Stimulated activated CD8-positive, alpha-beta memory T cell treated with anti-CD3 and anti-CD28 coated beads, Interleukin-12 subunit alpha, Interleukin-12 subunit beta, amount 100 ng/mL, for 24 hours (primary cell): ENCODE measurements at regions not wholly inside any gene's neighbourhood (a gene's known extent, or its start where the extent isn't known, plus 50 kb on each side); places are given as distances from the start of the nearest gene placed in this dataset.
"Not testable (repeated sequence)": the region's sequence is repeated elsewhere in the genome, so short reads cannot be mapped to it uniquely, and the experiment has no call there.

Experiments
- DNase-seq: peaks from one replicate; pipeline ENCODE4 v3.0.0-alpha.2; 2020; ENCODE audit errors: extremely low read depth

- no peak for DNase-seq
Measured at GRCh38 chr1:88538222-88538899, 145.7 kb upstream of the PKN2 start.

- DNase-seq, result no peak
Measured at GRCh38 chr1:88540255-88540654, 143.8 kb upstream of the PKN2 start.

GRCh38 chr1:88541596-88541995 is 142.5 kb upstream of the PKN2 start:
- DNase-seq, result no peak

GRCh38 chr1:88544195-88544594 is 139.9 kb upstream of the PKN2 start:
- DNase-seq, result no peak

- DNase-seq, result no peak
Measured at GRCh38 chr1:88549536-88549935, 134.5 kb upstream of the PKN2 start.

GRCh38 chr1:88552226-88552625 is 131.8 kb upstream of the PKN2 start:
- no peak for DNase-seq

GRCh38 chr1:88557014-88557413 is 127.1 kb upstream of the PKN2 start:
- DNase-seq, result no peak

- DNase-seq, result no peak
Measured at GRCh38 chr1:88560621-88561020, 123.5 kb upstream of the PKN2 start.

- DNase-seq, result no peak
Measured at GRCh38 chr1:88562991-88563390, 121.1 kb upstream of the PKN2 start.

- no peak for DNase-seq
Measured at GRCh38 chr1:88566615-88567387, 117.3 kb upstream of the PKN2 start.

- DNase-seq, result no peak
Measured at GRCh38 chr1:88571506-88571905, 112.6 kb upstream of the PKN2 start.

GRCh38 chr1:88579598-88579997 is 104.5 kb upstream of the PKN2 start:
- no peak for DNase-seq

- no peak for DNase-seq
Measured at GRCh38 chr1:88581703-88582102, 102.4 kb upstream of the PKN2 start.

GRCh38 chr1:88593358-88593757 is 90.7 kb upstream of the PKN2 start:
- DNase-seq, result no peak

GRCh38 chr1:88595355-88596002 is 88.6 kb upstream of the PKN2 start:
- no peak for DNase-seq

GRCh38 chr1:88597973-88598372 is 86.1 kb upstream of the PKN2 start:
- not testable (repeated sequence) for DNase-seq

- no peak for DNase-seq
Measured at GRCh38 chr1:88608139-88608943, 75.7 kb upstream of the PKN2 start.

- no peak for DNase-seq
Measured at GRCh38 chr1:88609051-88609450, 75.0 kb upstream of the PKN2 start.

GRCh38 chr1:88610687-88611086 is 73.4 kb upstream of the PKN2 start:
- DNase-seq, result no peak

GRCh38 chr1:88612292-88612691 is 71.8 kb upstream of the PKN2 start:
- DNase-seq, result no peak

- no peak for DNase-seq
Measured at GRCh38 chr1:88612773-88613172, 71.3 kb upstream of the PKN2 start.

- DNase-seq, result no peak
Measured at GRCh38 chr1:88618331-88618730, 65.7 kb upstream of the PKN2 start.
